MM.1S (cell line): ENCODE measurements at regions not wholly inside any gene's neighbourhood (a gene's known extent, or its start where the extent isn't known, plus 50 kb on each side); places are given as distances from the start of the nearest gene placed in this dataset.

ENCODE experiments used
- DNase-seq: peaks from one replicate; pipeline ENCODE4 v3.0.0-alpha.2; 2015
- H2AFZ ChIP-seq: fragments of 300-600 bp; sonication (generic); 2 replicates; pipeline ENCODE4 v1.6.0; 2016; ENCODE audit warnings: antibody characterized with exemption, low read length
- H3F3A ChIP-seq: fragments of 300-600 bp; sonication (generic); 2 replicates; pipeline ENCODE4 v1.6.1; 2016; ENCODE audit warnings: mild to moderate bottlenecking, antibody characterized with exemption, low read length, moderate library complexity, mixed read lengths; ENCODE audit not compliant: insufficient read depth
- H3K27ac ChIP-seq: fragments of 300-600 bp; sonication (generic); 2 replicates; pipeline ENCODE4 v1.5.1; 2016; ENCODE audit warnings: mild to moderate bottlenecking, low read length
- H3K27me3 ChIP-seq: fragments of 300-600 bp; sonication (generic); replicated peaks from 2 replicates; pipeline ENCODE4 v1.6.0; 2016; ENCODE audit warnings: low read length; ENCODE audit not compliant: insufficient read depth
- H3K36me3 ChIP-seq: fragments of 300-600 bp; sonication (generic); replicated peaks from 2 replicates; pipeline ENCODE4 v1.6.1; 2016; ENCODE audit warnings: mild to moderate bottlenecking, low read length, mixed read lengths; ENCODE audit not compliant: insufficient read depth
- H3K4me1 ChIP-seq: fragments of 300-600 bp; sonication (generic); 2 replicates; pipeline ENCODE4 v1.6.1; 2016; ENCODE audit warnings: low read length, mixed read lengths
- H3K4me2 ChIP-seq: fragments of 300-600 bp; sonication (generic); 2 replicates; pipeline ENCODE4 v1.6.0; 2016; ENCODE audit warnings: low read depth, low read length
- H3K4me3 ChIP-seq: fragments of 300-600 bp; sonication (generic); 2 replicates; pipeline ENCODE4 v1.5.1; 2016; ENCODE audit warnings: low read length, mixed read lengths
- H3K79me2 ChIP-seq: fragments of 300-600 bp; sonication (generic); 2 replicates; pipeline ENCODE4 v1.6.1; 2016; ENCODE audit warnings: mixed run types, low read length, mixed read lengths
- H3K9ac ChIP-seq: fragments of 300-600 bp; sonication (generic); 2 replicates; pipeline ENCODE4 v1.6.1; 2016; ENCODE audit warnings: low read length, mixed read lengths
- H3K9me2 ChIP-seq: fragments of 300-600 bp; sonication (generic); replicated peaks from 2 replicates; pipeline ENCODE4 v1.6.1; 2016; ENCODE audit warnings: mild to moderate bottlenecking, low read length, mixed read lengths; ENCODE audit not compliant: insufficient read depth
- H3K9me3 ChIP-seq: fragments of 300-600 bp; sonication (generic); replicated peaks from 2 replicates; pipeline ENCODE4 v1.6.1; 2016; ENCODE audit warnings: mild to moderate bottlenecking, low read length, mixed read lengths; ENCODE audit not compliant: insufficient read depth
- H4K20me1 ChIP-seq: fragments of 300-600 bp; sonication (generic); 2 replicates; pipeline ENCODE4 v1.6.1; 2016; ENCODE audit warnings: mild to moderate bottlenecking, low read length, moderate library complexity, mixed read lengths; ENCODE audit not compliant: insufficient read depth
- EZH2 ChIP-seq: fragments of 300-600 bp; sonication (generic); optimal IDR thresholded peaks from 2 replicates; pipeline ENCODE3; 2017; ENCODE audit warnings: low read depth, mild to moderate bottlenecking, antibody characterized with exemption, low read length, mixed read lengths
- EZH2phosphoT487 ChIP-seq: fragments of 300-600 bp; sonication (generic); IDR thresholded peaks from 2 replicates; pipeline ENCODE4 v1.6.1; 2018; ENCODE audit warnings: antibody characterized with exemption, low read length
- TF ChIP-seq, protein P1 (sequence below): fragments of 300-600 bp; sonication (generic); IDR thresholded peaks from 2 replicates; pipeline ENCODE4 v1.5.1; 2016; ENCODE audit warnings: antibody characterized with exemption, low read length, mixed read lengths

GRCh38 chr3:106715286-106715685 is 662.0 kb upstream of the CCDC54 start:
- no peaks in the 10 kb centered on the region for H3K9me2 ChIP-seq
- no peaks in the 10 kb centered on the region for H3K36me3 ChIP-seq
- H3K27ac ChIP-seq, result no peak overlapping the region
- H3K79me2 ChIP-seq, result no peaks in the 10 kb centered on the region
- DNase-seq, result no peak
- no peak overlapping the region for H3K4me2 ChIP-seq
- H3K4me1 ChIP-seq, result no peaks in the 10 kb centered on the region
- H4K20me1 ChIP-seq, result no peaks in the 10 kb centered on the region
- no peak overlapping the region for H3K9ac ChIP-seq
- no peak overlapping the region for H3K4me3 ChIP-seq
- no peaks in the 10 kb centered on the region for H3F3A ChIP-seq
- no peak overlapping the region for H2AFZ ChIP-seq
- TF ChIP-seq EZH2phosphoT487, result no peak
- TF ChIP-seq, protein P1, sequence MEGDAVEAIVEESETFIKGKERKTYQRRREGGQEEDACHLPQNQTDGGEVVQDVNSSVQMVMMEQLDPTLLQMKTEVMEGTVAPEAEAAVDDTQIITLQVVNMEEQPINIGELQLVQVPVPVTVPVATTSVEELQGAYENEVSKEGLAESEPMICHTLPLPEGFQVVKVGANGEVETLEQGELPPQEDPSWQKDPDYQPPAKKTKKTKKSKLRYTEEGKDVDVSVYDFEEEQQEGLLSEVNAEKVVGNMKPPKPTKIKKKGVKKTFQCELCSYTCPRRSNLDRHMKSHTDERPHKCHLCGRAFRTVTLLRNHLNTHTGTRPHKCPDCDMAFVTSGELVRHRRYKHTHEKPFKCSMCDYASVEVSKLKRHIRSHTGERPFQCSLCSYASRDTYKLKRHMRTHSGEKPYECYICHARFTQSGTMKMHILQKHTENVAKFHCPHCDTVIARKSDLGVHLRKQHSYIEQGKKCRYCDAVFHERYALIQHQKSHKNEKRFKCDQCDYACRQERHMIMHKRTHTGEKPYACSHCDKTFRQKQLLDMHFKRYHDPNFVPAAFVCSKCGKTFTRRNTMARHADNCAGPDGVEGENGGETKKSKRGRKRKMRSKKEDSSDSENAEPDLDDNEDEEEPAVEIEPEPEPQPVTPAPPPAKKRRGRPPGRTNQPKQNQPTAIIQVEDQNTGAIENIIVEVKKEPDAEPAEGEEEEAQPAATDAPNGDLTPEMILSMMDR, result no peak
- TF ChIP-seq EZH2, result no peak
- no peaks in the 10 kb centered on the region for H3K9me3 ChIP-seq
- no peaks in the 10 kb centered on the region for H3K27me3 ChIP-seq

DNA sequence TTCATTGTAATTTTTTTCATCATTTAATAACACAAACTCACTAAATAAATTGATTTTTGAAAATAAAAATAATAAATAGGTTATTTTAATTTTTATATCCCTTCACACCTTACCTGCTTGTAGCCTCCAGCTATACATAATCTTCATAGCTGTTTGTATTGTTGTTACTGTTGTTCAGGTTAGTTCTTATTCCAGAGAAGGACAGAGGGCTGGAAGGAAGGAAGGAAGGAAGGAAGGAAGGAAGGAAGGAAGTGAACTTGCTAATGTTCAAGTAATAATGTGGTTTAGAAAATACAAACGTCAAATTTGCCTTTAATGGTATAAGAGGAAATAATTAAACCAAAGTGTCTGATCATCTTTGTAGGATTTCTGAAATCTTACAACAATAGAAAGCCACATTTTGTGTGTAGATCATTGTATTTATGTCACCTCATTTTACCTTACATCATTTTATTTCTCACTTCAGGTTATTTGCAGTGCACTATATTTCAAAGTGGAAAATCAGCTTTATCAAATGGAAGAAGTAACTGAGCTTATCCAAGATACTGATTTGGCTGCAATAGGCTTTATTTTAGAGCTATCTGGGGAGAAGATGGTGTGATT is 660.0 kb upstream of the CCDC54 start:
- Histone ChIP-seq H3K27ac (no peak overlapping the region), H3F3A (no peaks in the 10 kb centered on the region), H3K4me1 (no peaks in the 10 kb centered on the region), H3K4me2 (no peak overlapping the region), H3K4me3 (no peak overlapping the region), H3K27me3 (no peaks in the 10 kb centered on the region), H3K9ac (no peak overlapping the region), H3K9me2 (no peaks in the 10 kb centered on the region), H4K20me1 (no peaks in the 10 kb centered on the region), H3K9me3 (no peaks in the 10 kb centered on the region), H3K79me2 (no peaks in the 10 kb centered on the region), H2AFZ (no peak overlapping the region), H3K36me3 (no peaks in the 10 kb centered on the region)
- no peak for DNase-seq
- TF ChIP-seq EZH2 (no peak), EZH2phosphoT487 (no peak)
- TF ChIP-seq, protein P1, result no peak

DNA sequence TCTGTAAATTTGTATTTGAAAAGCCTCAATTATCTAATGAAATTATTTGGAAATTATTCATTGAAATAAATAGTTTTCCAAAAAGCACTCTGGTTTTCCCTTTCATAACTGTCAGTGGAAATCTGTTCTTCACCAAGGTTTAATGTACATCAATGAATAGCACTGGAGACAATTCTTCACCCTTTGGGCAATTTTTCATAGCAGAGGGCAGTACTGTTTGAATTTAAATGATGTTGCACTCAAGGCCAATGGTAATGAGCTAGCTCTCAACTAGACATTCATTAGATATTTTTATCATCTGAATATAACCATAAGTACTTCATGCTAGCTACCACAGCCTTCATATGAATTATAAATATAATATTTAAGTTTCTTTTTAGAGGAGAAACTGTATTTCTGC is 658.2 kb upstream of the CCDC54 start:
- no peaks in the 10 kb centered on the region for H3K9me3 ChIP-seq
- no peak overlapping the region for H3K4me2 ChIP-seq
- H3K9ac ChIP-seq, result no peak overlapping the region
- no peaks in the 10 kb centered on the region for H4K20me1 ChIP-seq
- no peak overlapping the region for H2AFZ ChIP-seq
- no peak overlapping the region for H3K4me3 ChIP-seq
- H3K4me1 ChIP-seq, result no peaks in the 10 kb centered on the region
- H3K27ac ChIP-seq, result no peak overlapping the region
- H3K79me2 ChIP-seq, result no peaks in the 10 kb centered on the region
- TF ChIP-seq, protein P1, result no peak
- no peak for TF ChIP-seq EZH2
- no peak for TF ChIP-seq EZH2phosphoT487
- H3K9me2 ChIP-seq, result no peaks in the 10 kb centered on the region
- no peaks in the 10 kb centered on the region for H3K27me3 ChIP-seq
- no peaks in the 10 kb centered on the region for H3F3A ChIP-seq
- H3K36me3 ChIP-seq, result no peaks in the 10 kb centered on the region
- no peak for DNase-seq
